ENCODE measurements at regions not wholly inside any gene's neighbourhood (a gene's known extent, or its start where the extent isn't known, plus 50 kb on each side); places are given as distances from the start of the nearest gene placed in this dataset.

DNA sequence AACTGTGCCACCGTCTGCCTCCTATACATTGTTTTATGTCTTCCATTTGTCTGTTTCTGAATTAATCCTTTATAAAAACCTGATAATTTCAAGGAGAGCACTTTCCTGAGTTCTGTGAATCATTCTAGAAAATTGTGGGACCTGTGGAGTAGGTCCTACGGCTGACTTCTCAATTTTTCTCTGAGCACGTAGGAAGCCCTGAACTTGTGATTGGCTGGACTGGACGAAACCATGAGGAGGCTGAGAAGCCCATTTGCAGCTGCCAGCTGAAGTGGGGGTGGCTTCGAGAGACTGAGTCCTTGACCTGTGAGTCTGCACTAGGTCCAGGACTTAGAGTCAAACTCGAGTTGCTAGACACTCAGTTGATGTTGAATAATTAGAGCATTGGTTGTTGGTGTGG, 277.1 kb upstream of the NCAM2 start:
- DNase-seq (ENCODE audit: low spot score): no peak
- ChIA-PET POLR2A (no interaction called here), CTCF (ENCODE audit: unreplicated experiment) (no interaction called here)
- H3K4me2 ChIP-seq (ENCODE audit: low read length): no peak overlapping the region
- peaks cover 31% of the 10 kb centered on the region; the same call in 1 of the 2 replicates for H3K9me3 ChIP-seq (ENCODE audit: low read length)
- no peaks in the 10 kb centered on the region for H4K20me1 ChIP-seq (ENCODE audit: insufficient read depth, low read length)
- no peak overlapping the region for H3K4me3 ChIP-seq (ENCODE audit: low read depth, low read length, poor library complexity, severe bottlenecking)
- intact Hi-C loops (cut with micrococcal nuclease; ENCODE audit: unreplicated experiment): no loop called here
- H3K79me2 ChIP-seq (ENCODE audit: insufficient read depth, low read depth, low read length): no peaks in the 10 kb centered on the region
- H3K27ac ChIP-seq (ENCODE audit: low read depth, low read length, poor library complexity, severe bottlenecking): no peak overlapping the region
- BruUV-seq (replicated peaks): no TSS peak
- H3K36me3 ChIP-seq (ENCODE audit: insufficient read depth, low read length): no peaks in the 10 kb centered on the region
- H3K4me1 ChIP-seq (ENCODE audit: insufficient read depth, low read length, poor library complexity, severe bottlenecking): no peaks in the 10 kb centered on the region
- H2AFZ ChIP-seq (ENCODE audit: low read length): no peak overlapping the region
- no peaks in the 10 kb centered on the region for H3K9me2 ChIP-seq (ENCODE audit: insufficient read depth, low read length)
- TF ChIP-seq, protein P1, sequence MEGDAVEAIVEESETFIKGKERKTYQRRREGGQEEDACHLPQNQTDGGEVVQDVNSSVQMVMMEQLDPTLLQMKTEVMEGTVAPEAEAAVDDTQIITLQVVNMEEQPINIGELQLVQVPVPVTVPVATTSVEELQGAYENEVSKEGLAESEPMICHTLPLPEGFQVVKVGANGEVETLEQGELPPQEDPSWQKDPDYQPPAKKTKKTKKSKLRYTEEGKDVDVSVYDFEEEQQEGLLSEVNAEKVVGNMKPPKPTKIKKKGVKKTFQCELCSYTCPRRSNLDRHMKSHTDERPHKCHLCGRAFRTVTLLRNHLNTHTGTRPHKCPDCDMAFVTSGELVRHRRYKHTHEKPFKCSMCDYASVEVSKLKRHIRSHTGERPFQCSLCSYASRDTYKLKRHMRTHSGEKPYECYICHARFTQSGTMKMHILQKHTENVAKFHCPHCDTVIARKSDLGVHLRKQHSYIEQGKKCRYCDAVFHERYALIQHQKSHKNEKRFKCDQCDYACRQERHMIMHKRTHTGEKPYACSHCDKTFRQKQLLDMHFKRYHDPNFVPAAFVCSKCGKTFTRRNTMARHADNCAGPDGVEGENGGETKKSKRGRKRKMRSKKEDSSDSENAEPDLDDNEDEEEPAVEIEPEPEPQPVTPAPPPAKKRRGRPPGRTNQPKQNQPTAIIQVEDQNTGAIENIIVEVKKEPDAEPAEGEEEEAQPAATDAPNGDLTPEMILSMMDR (conservative IDR thresholded peaks at IDR 0.05; ENCODE audit: low read length): no peak
- TF ChIP-seq EZH2phosphoT487 (IDR thresholded peaks at IDR 0.05; ENCODE audit: borderline replicate concordance, low read depth, low read length): no peak

DNA sequence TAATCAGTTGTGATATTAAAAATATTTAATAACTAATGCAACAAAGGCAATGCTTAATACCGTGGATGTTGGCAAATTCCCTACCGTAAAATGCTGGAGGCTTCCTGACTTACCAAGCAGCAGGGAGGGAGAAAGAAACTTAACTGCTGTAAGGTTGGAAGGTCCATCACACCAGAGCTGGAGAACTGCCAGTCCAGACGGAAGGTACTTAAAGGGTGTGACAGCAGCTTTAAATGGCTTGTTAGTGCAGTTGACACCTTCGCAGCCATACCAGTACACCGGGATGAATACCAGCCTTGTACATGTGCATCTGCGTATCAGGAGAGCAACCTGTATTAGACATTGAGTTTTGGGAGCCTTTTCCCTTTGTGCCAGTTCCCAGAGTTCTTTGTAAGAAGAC, 269.5 kb upstream of the NCAM2 start:
- no peak overlapping the region for H2AFZ ChIP-seq (ENCODE audit: low read length)
- no peaks in the 10 kb centered on the region for H3K36me3 ChIP-seq (ENCODE audit: insufficient read depth, low read length)
- no peak for DNase-seq (ENCODE audit: low spot score)
- no peaks in the 10 kb centered on the region for H3K79me2 ChIP-seq (ENCODE audit: insufficient read depth, low read depth, low read length)
- H4K20me1 ChIP-seq (ENCODE audit: insufficient read depth, low read length): no peaks in the 10 kb centered on the region
- ChIA-PET CTCF (ENCODE audit: unreplicated experiment) (no interaction called here), POLR2A (no interaction called here)
- intact Hi-C loops (cut with micrococcal nuclease; ENCODE audit: unreplicated experiment): no loop called here
- H3K9me3 ChIP-seq (ENCODE audit: low read length): peaks cover 32% of the 10 kb centered on the region; the same call in 1 of the 2 replicates
- H3K4me2 ChIP-seq (ENCODE audit: low read length): no peak overlapping the region
- H3K9me2 ChIP-seq (ENCODE audit: insufficient read depth, low read length): no peaks in the 10 kb centered on the region
- no peak overlapping the region for H3K4me3 ChIP-seq (ENCODE audit: low read depth, low read length, poor library complexity, severe bottlenecking)
- TF ChIP-seq, protein P1 (conservative IDR thresholded peaks at IDR 0.05; ENCODE audit: low read length): no peak
- no peak for TF ChIP-seq EZH2phosphoT487 (IDR thresholded peaks at IDR 0.05; ENCODE audit: borderline replicate concordance, low read depth, low read length)
- no TSS peak for BruUV-seq (replicated peaks)
- no peaks in the 10 kb centered on the region for H3K4me1 ChIP-seq (ENCODE audit: insufficient read depth, low read length, poor library complexity, severe bottlenecking)
- H3K27ac ChIP-seq (ENCODE audit: low read depth, low read length, poor library complexity, severe bottlenecking): no peak overlapping the region

- BruUV-seq (replicated peaks): no TSS peak
- H3K9me3 ChIP-seq (ENCODE audit: low read length): peaks cover 32% of the 10 kb centered on the region; the same call in 1 of the 2 replicates
- H3K4me3 ChIP-seq (ENCODE audit: low read depth, low read length, poor library complexity, severe bottlenecking): no peak overlapping the region
- H2AFZ ChIP-seq (ENCODE audit: low read length): no peak overlapping the region
- H3K4me1 ChIP-seq (ENCODE audit: insufficient read depth, low read length, poor library complexity, severe bottlenecking): no peaks in the 10 kb centered on the region
- intact Hi-C loops (cut with micrococcal nuclease; ENCODE audit: unreplicated experiment): no loop called here
- ChIA-PET CTCF (ENCODE audit: unreplicated experiment) (no interaction called here), POLR2A (no interaction called here)
- no peaks in the 10 kb centered on the region for H4K20me1 ChIP-seq (ENCODE audit: insufficient read depth, low read length)
- no peak for DNase-seq (ENCODE audit: low spot score)
- H3K4me2 ChIP-seq (ENCODE audit: low read length): no peak overlapping the region
- H3K79me2 ChIP-seq (ENCODE audit: insufficient read depth, low read depth, low read length): no peaks in the 10 kb centered on the region
- no peaks in the 10 kb centered on the region for H3K36me3 ChIP-seq (ENCODE audit: insufficient read depth, low read length)
- H3K27ac ChIP-seq (ENCODE audit: low read depth, low read length, poor library complexity, severe bottlenecking): no peak overlapping the region
- TF ChIP-seq, protein P1 (conservative IDR thresholded peaks at IDR 0.05; ENCODE audit: low read length): no peak
- no peak for TF ChIP-seq EZH2phosphoT487 (IDR thresholded peaks at IDR 0.05; ENCODE audit: borderline replicate concordance, low read depth, low read length)
- H3K9me2 ChIP-seq (ENCODE audit: insufficient read depth, low read length): no peaks in the 10 kb centered on the region
These were observed 268.8 kb upstream of the NCAM2 start for GRCh38 chr21:20729376-20729775.

All from OCI-LY7 (cell line).